H9 (cell line): ENCODE measurements at regions not wholly inside any gene's neighbourhood (a gene's known extent, or its start where the extent isn't known, plus 50 kb on each side); places are given as distances from the start of the nearest gene placed in this dataset.

Source experiments
- DNase-seq: peaks from one replicate; pipeline ENCODE4 v3.0.0-alpha.2; 2017
- H2AFZ ChIP-seq: one replicate; pipeline ENCODE4 v1.6.1; 2013; ENCODE audit warnings: mild to moderate bottlenecking, low read length, control low read depth, moderate library complexity
- H2AK5ac ChIP-seq: 2 replicates; pipeline ENCODE4 v1.6.1; 2013; ENCODE audit warnings: low read length, control low read depth, mixed read lengths; ENCODE audit not compliant: insufficient read length
- H2BK120ac ChIP-seq: one replicate; pipeline ENCODE4 v1.6.1; 2013; ENCODE audit warnings: low read depth, mild to moderate bottlenecking, low read length, control low read depth, inconsistent platforms; ENCODE audit not compliant: poor library complexity, severe bottlenecking
- H2BK12ac ChIP-seq: 2 replicates; pipeline ENCODE4 v1.6.1; 2013; ENCODE audit warnings: low read length, control low read depth, mixed read lengths, low read depth; ENCODE audit not compliant: insufficient read length
- H2BK15ac ChIP-seq: 2 replicates; pipeline ENCODE4 v1.6.1; 2013; ENCODE audit warnings: low read depth, low read length, control low read depth
- H2BK20ac ChIP-seq: one replicate; pipeline ENCODE4 v1.6.1; 2013; ENCODE audit warnings: low read depth, mild to moderate bottlenecking, low read length, control low read depth, inconsistent platforms; ENCODE audit not compliant: poor library complexity, severe bottlenecking
- H2BK5ac ChIP-seq: 2 replicates; pipeline ENCODE4 v1.6.1; 2013; ENCODE audit warnings: low read length, control low read depth, mixed read lengths; ENCODE audit not compliant: insufficient read length
- H3K14ac ChIP-seq: 2 replicates; pipeline ENCODE4 v1.6.1; 2013; ENCODE audit warnings: low read length, control low read depth; ENCODE audit not compliant: insufficient read depth
- H3K18ac ChIP-seq: 2 replicates; pipeline ENCODE4 v1.6.1; 2013; ENCODE audit warnings: low read depth, mild to moderate bottlenecking, mixed read lengths, low read length, control low read depth; ENCODE audit not compliant: insufficient read length
- H3K23ac ChIP-seq: 2 replicates; pipeline ENCODE4 v1.6.1; 2013; ENCODE audit warnings: low read length, control low read depth, mixed read lengths, low read depth; ENCODE audit not compliant: insufficient read length
- H3K23me2 ChIP-seq: 2 replicates; pipeline ENCODE4 v1.6.1; 2013; ENCODE audit warnings: low read depth, mild to moderate bottlenecking, mixed read lengths, low read length, control low read depth; ENCODE audit not compliant: insufficient read length, poor library complexity, severe bottlenecking
- H3K27ac ChIP-seq: 2 replicates; pipeline ENCODE4 v1.5.1; 2013; ENCODE audit warnings: low read length, control low read depth, mixed read lengths, low read depth; ENCODE audit not compliant: insufficient read length
- H3K27me3 ChIP-seq: 2 replicates; pipeline ENCODE4 v1.6.1; 2013; ENCODE audit warnings: low read length, control low read depth, inconsistent platforms; ENCODE audit not compliant: insufficient read depth
- H3K4ac ChIP-seq: 2 replicates; pipeline ENCODE4 v1.6.1; 2013; ENCODE audit warnings: low read depth, mild to moderate bottlenecking, control low read depth, inconsistent platforms, low read length, moderate library complexity
- H3K4me1 ChIP-seq: 2 replicates; pipeline ENCODE4 v1.6.1; 2013; ENCODE audit warnings: low read length, control low read depth, inconsistent platforms; ENCODE audit not compliant: insufficient read depth
- H3K4me2 ChIP-seq: 2 replicates; pipeline ENCODE4 v1.6.1; 2013; ENCODE audit warnings: low read length, control low read depth, mixed read lengths; ENCODE audit not compliant: insufficient read length, insufficient read depth
- H3K56ac ChIP-seq: 2 replicates; pipeline ENCODE4 v1.6.1; 2013; ENCODE audit warnings: low read depth, mild to moderate bottlenecking, mixed read lengths, low read length, control low read depth; ENCODE audit not compliant: insufficient read length
- H3K79me1 ChIP-seq: 2 replicates; pipeline ENCODE4 v1.6.1; 2013; ENCODE audit warnings: low read depth, mild to moderate bottlenecking, moderate library complexity, low read length, control low read depth, inconsistent platforms; ENCODE audit not compliant: insufficient read depth, poor library complexity, severe bottlenecking
- H3K79me2 ChIP-seq: 2 replicates; pipeline ENCODE4 v1.6.1; 2013; ENCODE audit warnings: low read length, control low read depth, inconsistent platforms; ENCODE audit not compliant: insufficient read depth
- H3K9ac ChIP-seq: 2 replicates; pipeline ENCODE4 v1.6.1; 2013; ENCODE audit warnings: low read length, control low read depth, mixed read lengths; ENCODE audit not compliant: insufficient read length; ENCODE audit errors: extremely low read depth
- H3K9me3 ChIP-seq: one replicate; pipeline ENCODE4 v1.6.1; 2013; ENCODE audit warnings: low read depth, low read length, inconsistent platforms; ENCODE audit not compliant: control insufficient read depth
- H3T11ph ChIP-seq: one replicate; pipeline ENCODE4 v1.6.1; 2013; ENCODE audit warnings: mild to moderate bottlenecking, low read length, control low read depth, inconsistent platforms
- H4K20me1 ChIP-seq: one replicate; pipeline ENCODE4 v1.6.1; 2013; ENCODE audit not compliant: control insufficient read depth, insufficient read length, insufficient read depth
- H4K5ac ChIP-seq: 2 replicates; pipeline ENCODE4 v1.6.1; 2013; ENCODE audit warnings: low read depth, mild to moderate bottlenecking, mixed read lengths, low read length, control low read depth; ENCODE audit not compliant: insufficient read length
- H4K8ac ChIP-seq: replicated peaks from 2 replicates; pipeline ENCODE4 v1.6.1; 2013; ENCODE audit warnings: low read length, control low read depth, mixed read lengths, low read depth; ENCODE audit not compliant: insufficient read length
- H4K91ac ChIP-seq: 2 replicates; pipeline ENCODE4 v1.6.1; 2013; ENCODE audit warnings: low read depth, mild to moderate bottlenecking, moderate library complexity, mixed read lengths, low read length, control low read depth; ENCODE audit not compliant: insufficient read length
- H3K27ac Mint-ChIP-seq, 3 experiments: 2 replicates in 2 of 3; 3 replicates in 1 of 3; pipeline ENCODE4 v1.8.0; 2020 to 2021; ENCODE audit warnings: mixed read lengths in 3 of 3, mild to moderate bottlenecking in 1 of 3, moderate library complexity in 1 of 3
- H3K27me3 Mint-ChIP-seq: 2 replicates; pipeline ENCODE4 v1.8.0; 2021; ENCODE audit warnings: low read depth, mild to moderate bottlenecking, moderate library complexity, mixed read lengths
- H3K36me3 Mint-ChIP-seq, 3 experiments: 2 replicates in 2 of 3; 3 replicates in 1 of 3; pipeline ENCODE4 v1.8.0; 2020 to 2021; ENCODE audit warnings: low read depth in 3 of 3, mixed read lengths in 3 of 3; ENCODE audit not compliant: insufficient read depth in 1 of 3
- H3K4me1 Mint-ChIP-seq, 2 experiments: 2 replicates each; pipeline ENCODE4 v1.8.0; 2020; ENCODE audit warnings: mixed read lengths in 2 of 2
- H3K4me3 Mint-ChIP-seq, 2 experiments: 2 replicates in 1 of 2; 3 replicates in 1 of 2; pipeline ENCODE4 v1.8.0; 2020 to 2021; ENCODE audit warnings: mild to moderate bottlenecking in 2 of 2, mixed read lengths in 2 of 2, moderate library complexity in 1 of 2
- H3K9me3 Mint-ChIP-seq, 2 experiments: 2 replicates in 1 of 2; 3 replicates in 1 of 2; pipeline ENCODE4 v1.8.0; 2020; ENCODE audit warnings: mild to moderate bottlenecking in 2 of 2, mixed read lengths in 2 of 2, moderate library complexity in 1 of 2
- WGBS: extraction: QIAGEN DNeasy Blood & Tissue Kit; methylation state at CpG from one replicate; pipeline ENCODE4 v1.1.7; 2013; ENCODE audit warnings: missing lambda C conversion rate, low lambda C conversion rate, mixed read lengths; ENCODE audit not compliant: insufficient read length; ENCODE audit errors: extremely low coverage; 5-methylcytosine and 5-hydroxymethylcytosine counted together
- TF ChIP-seq, protein P1 (sequence below): fragments of 200-600 bp; sonication (generic); conservative IDR thresholded peaks from 3 replicates; pipeline ENCODE4 v1.8.0; 2021; ENCODE audit warnings: antibody characterized with exemption, mild to moderate bottlenecking

DNA sequence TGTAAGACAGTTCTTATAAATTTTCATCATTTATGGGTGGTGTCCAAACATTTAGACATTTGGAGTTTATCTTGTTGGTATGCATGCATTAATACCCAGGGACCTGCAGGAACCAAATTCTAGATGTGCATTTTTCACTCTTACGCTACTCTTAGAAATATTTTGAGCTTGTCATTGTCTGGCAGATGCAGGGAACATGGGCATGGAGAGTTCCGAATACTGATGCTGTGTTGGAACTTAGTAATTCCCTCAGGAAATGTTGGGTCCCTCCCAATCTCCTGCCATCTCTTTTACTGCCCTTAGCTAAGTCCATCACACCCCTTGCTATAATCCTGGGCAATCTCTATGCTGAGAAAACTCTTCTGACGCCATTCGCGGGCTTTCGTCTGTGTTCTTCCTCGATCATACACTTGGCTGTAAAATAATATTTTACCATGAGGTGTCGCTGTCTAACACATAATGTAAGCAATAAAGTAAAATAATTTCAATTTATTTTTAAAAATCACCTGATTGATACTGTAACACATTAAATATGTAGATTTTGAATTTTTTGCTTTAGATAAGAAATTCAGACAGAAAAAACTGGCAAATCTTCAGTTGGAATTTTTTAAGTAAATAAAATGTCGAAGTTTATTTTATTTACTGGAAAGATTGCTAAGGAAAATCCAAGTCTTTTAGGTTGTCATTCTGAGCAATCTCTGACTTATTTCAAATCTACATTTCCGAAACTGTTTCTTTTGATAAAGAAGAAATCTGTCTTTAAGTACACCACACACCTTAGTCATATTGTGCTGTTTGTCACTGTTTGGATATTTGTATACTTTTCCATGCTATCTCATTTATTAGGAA, 304.1 kb upstream of the SSTR1 start:
- WGBS: 100% methylated on average over 1 of the region's 10 CpGs
- Histone ChIP-seq H3K23me2 (no peaks in the 10 kb centered on the region), H4K20me1 (no peaks in the 10 kb centered on the region), H3K9me3 (no peaks in the 10 kb centered on the region), H2BK120ac (no peak overlapping the region), H2BK5ac (no peak overlapping the region), H3K23ac (no peak overlapping the region), H3K27me3 (peaks cover 3% of the 10 kb centered on the region; the same call in 1 of the 2 replicates), H4K91ac (no peak overlapping the region), H2BK15ac (no peak overlapping the region), H3K4ac (no peak overlapping the region), H3K4me2 (peak overlapping the region; percentile 62), H3K14ac (no peak overlapping the region), H3K79me1 (no peaks in the 10 kb centered on the region), H3K56ac (no peak overlapping the region), H3T11ph (no peak overlapping the region), H3K9ac (no peak overlapping the region), H2AFZ (no peak overlapping the region), H2AK5ac (no peak overlapping the region), H3K4me1 (no peaks in the 10 kb centered on the region), H4K5ac (no peak overlapping the region), H4K8ac (no peak overlapping the region), H2BK20ac (no peak overlapping the region), H3K27ac (no peak overlapping the region), H3K18ac (no peak overlapping the region), H3K79me2 (no peaks in the 10 kb centered on the region), H2BK12ac (no peak overlapping the region)
- no peak overlapping the region for H3K4me3 Mint-ChIP-seq
- H3K27ac Mint-ChIP-seq: no peak overlapping the region; a peak in 1 of 7 replicates
- peaks cover 40% of the 10 kb centered on the region for H3K27me3 Mint-ChIP-seq
- TF ChIP-seq, protein P1, sequence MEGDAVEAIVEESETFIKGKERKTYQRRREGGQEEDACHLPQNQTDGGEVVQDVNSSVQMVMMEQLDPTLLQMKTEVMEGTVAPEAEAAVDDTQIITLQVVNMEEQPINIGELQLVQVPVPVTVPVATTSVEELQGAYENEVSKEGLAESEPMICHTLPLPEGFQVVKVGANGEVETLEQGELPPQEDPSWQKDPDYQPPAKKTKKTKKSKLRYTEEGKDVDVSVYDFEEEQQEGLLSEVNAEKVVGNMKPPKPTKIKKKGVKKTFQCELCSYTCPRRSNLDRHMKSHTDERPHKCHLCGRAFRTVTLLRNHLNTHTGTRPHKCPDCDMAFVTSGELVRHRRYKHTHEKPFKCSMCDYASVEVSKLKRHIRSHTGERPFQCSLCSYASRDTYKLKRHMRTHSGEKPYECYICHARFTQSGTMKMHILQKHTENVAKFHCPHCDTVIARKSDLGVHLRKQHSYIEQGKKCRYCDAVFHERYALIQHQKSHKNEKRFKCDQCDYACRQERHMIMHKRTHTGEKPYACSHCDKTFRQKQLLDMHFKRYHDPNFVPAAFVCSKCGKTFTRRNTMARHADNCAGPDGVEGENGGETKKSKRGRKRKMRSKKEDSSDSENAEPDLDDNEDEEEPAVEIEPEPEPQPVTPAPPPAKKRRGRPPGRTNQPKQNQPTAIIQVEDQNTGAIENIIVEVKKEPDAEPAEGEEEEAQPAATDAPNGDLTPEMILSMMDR: peak; percentile 86
- no peak for DNase-seq
- peaks cover 4 to 14% of the 10 kb centered on the region in 2 experiments; a peak in 3 of 5 replicates for H3K9me3 Mint-ChIP-seq
- peaks cover 3 to 5% of the 10 kb centered on the region in 2 experiments for H3K4me1 Mint-ChIP-seq
- H3K36me3 Mint-ChIP-seq: peaks cover 0 to 11% (median 0%) of the 10 kb centered on the region in 3 experiments; a peak in 1 of 7 replicates
